Iris pigment epithelial cell (primary cell): ENCODE measurements at regions not wholly inside any gene's neighbourhood (a gene's known extent, or its start where the extent isn't known, plus 50 kb on each side); places are given as distances from the start of the nearest gene placed in this dataset.
"Not testable (repeated sequence)": the region's sequence is repeated elsewhere in the genome, so short reads cannot be mapped to it uniquely, and the experiment has no call there.

Experiments used
- DNase-seq: peaks from one replicate; pipeline ENCODE4 v3.0.0-alpha.2; 2011; ENCODE audit warnings: low read depth

DNA sequence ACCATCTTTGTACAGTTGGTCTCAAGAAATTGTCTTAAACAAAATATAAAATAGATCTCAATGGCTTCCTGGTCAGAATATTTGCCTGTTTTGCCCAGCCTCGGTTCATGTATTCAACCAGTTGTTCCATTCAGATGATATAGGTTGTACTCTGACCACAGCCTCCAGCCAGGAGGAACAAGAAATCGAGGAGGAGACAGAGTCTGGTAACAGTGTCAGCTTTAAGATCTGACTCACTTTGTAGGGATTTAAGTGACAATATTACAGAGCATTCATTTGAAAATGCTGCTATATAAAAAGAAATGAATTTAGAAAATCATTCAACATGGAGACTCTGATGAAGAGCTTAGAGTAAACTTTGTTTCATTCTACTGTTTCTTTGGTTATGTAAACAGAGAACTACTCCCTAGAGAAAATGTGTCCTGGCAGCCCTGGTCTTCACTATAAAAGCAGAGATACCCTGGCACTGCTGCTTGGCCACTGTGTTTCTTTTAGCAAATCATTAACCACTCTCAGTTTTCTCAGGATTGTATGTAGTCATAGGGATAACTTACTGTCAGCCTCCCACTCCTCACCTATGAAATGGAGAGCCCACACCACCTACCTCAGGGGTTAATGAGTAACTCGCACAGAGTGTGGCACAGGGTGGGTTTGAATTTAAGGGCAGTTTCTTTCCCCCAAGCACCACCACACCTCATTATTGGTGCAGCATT lies 53.5 kb downstream of the PAGE2 start:
- DNase-seq = no peak

DNA sequence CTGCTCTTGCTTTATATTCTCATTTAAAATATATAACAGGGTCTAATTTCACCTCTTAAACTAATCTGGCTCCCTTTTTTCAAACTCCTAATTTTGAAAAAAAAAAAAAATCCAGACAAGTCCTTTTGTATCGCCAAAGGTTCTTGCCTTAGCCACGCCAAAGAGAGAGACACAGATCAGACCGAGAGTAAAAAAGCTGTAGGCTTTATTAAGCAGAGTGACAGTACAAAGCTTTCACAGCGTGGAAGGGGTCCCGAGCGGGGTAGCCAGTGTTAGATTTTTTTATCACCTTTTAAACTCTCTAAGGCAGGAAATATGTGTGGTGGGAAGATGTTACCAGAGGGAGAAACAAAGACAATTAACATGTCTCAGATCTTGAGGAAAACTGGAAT lies 54.1 kb downstream of the PAGE2 start:
- no peak for DNase-seq

DNA sequence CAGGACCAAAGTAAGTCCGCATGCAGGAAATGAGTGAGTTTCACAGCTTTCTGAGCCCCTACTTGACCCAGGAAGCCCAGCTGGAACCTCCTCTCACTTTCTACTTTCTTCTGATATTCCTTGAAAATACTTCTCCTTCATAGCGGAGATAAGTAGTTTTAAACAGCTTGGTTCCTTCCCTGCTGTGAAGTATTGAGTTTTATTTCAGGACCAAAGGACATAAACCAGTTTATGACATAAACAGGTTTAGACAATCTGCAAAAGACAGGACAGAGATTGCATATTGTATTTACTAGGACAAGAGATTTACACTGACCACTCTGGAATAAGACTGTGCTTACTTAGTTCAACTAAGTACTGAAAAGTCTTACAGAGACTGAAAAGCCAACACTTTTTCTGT lies 54.8 kb downstream of the PAGE2 start:
- no peak for DNase-seq

DNA sequence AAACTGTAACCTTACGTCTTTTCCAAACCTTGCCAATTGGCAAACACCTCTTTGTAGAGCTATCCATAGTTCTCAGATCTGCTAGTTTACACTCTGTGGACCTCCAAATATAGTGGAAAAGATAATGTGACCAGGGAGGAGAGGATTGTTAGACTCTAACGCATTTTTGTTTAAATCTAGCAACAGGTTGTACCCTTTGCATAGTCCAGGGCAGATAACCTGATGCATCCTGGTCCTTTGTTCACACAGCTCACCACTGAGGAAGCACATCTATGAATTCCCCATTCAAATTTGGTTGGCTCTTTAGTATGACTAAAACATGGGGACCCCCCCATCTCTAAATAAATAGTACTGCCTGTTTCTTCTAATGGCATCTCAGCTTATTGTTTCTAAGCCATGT lies 55.9 kb downstream of the PAGE2 start:
- DNase-seq = no peak

DNA sequence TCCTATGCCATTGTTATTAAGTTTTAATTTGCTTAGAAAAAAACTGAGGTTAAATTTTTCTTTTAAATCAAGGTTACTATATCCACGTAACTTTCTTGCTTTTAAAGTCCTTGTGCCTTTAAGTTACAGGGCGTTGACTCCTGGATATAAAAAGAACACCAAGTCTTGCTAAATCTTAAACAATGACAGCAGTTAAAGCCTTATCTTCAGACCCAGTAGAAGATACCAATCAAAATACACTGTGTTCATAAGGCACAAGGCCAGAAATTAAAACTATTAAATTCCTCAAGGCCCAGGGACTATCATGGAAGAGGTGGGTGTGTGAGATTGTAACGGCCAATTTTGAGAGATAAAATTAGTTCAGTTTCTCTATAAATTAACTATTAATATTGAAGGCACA lies 60.4 kb downstream of the PAGE2 start:
- DNase-seq = no peak

DNA sequence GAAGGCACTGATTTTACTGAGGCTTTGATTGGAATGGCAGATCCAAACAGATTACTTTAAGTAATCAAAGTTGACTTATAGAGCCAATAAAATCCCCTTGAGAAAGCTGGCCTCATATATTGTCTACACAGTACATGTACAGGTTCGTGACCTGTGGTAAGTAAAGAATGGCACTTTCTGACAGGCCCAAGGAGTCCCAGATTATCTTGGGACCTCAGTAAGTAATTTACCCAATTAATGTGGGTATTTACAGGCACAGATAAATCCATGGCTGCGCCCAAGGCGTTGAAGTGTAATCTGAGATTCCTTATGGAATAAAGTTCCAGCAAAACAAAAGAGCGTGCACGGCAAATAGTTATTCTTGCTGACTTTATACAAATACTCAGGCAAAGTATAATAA lies 62.4 kb downstream of the PAGE2 start:
- no peak for DNase-seq

DNA sequence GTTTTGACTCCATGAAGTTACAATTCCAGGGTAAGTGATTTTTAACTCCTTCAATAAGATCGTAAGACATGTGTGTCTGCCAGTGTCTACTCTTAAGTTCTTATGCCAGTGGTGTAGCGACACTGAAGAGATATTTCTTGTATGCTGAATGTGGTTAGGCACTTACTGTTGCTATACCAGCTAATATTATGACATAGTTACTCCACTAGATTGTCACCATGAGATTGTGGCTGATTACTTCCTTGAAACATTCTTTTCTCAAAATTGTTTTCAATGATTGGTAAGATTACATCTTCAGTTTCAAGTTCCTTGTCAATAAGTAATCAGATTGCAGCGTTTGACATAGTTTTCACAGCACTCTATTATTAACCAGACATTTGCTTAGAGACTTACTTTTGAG lies 60.6 kb upstream of the PAGE5 start:
- no peak for DNase-seq

DNA sequence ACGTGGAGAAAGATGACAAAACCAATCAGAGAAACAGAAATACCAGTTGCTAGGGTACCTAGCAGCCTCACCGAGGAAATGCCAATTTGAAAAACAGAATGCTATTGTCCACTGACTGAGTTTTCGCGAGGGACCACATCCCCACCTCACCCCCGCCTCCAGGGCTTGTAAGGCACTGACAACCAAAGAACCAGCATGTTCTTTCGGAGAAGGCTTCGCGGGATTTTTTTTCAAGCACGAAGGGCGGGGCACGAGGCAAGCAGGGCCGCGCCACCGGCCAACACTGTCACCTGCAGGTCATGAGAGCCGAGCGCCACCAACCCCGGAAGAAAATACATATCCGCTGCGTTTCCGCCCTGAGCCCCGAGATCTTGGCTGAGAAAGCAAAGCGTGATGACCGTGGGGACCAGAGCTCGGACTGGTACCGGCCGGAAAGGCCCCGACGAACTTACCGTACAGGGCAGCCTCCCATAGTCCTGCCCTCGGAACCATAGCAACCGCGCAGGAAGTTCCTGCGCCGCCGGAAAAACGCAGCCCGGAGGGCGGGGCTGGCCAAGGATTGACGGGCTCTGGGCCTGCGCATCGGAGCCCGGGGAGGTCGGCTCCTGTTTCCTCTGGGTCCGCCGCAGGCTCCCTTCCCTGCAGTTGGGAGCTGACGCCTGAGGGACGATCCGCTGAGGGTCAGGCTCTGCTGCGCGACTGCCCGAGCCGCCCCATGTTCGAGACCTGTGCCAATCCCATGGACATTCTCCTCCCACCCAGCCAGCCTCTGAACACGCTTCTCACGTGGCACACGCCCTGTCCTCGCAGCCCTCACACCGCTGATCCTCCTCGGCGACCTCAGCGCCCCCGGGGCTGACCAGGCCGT lies 59.2 kb upstream of the PAGE5 start:
- DNase-seq = peak; percentile 88

DNA sequence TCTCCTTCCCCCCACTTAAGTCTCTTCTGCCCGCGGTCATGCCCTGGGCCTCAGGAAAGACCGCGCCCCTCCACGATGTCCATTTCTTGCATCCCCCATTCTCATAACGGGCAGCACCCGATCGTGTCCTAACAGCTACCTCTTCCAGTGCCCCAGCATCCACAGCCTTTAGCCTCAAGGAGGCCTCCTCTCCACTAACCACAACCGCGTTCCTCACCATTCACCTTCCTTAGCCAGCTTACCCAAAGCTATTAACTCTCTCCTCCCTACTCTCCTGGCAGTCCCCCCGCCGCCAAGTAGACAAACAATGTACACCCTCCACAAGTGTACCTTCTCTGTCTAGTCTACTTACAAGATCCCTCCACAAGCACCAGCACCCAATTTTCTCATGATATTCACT lies 58.6 kb upstream of the PAGE5 start:
- DNase-seq = peak; percentile 5

DNA sequence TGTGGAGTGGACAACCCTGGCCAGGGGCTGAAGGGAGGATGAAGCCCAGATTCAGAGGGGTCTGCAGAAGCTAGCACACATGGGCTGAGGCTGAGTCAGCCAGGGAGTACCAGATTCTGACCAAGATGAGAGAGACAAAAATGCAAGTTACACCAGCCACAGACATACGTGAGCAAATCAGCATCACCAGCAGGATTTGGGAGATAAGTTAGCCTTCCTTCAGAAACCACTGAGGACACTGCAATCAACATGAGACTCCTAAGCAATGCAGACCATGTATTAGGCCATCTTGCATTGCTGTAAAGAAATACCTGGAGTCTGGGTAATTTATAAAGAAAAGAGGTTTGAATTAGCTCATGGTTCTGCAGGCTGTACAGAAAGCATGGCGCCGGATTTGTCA lies 57.0 kb upstream of the PAGE5 start:
- DNase-seq = no peak

DNA sequence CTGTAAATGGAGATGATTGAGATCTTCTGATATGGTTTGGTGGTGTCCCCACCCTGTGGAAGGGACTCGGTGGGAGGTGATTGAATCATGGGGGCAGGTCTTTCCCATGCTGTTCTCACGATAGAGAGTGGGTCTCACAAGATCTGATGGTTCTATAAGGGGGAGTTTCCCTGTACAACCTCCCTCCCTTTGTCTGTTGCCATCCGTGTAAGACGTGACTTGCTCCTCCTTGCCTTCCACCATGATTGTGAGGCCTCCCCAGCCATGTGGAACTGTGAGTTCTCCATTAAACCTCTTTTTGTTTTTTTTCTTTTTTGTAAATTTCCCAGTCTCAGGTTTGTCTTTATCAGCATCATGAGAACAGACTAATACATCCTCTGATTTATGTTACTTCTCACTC lies 55.1 kb upstream of the PAGE5 start:
- DNase-seq = not testable (repeated sequence)

DNA sequence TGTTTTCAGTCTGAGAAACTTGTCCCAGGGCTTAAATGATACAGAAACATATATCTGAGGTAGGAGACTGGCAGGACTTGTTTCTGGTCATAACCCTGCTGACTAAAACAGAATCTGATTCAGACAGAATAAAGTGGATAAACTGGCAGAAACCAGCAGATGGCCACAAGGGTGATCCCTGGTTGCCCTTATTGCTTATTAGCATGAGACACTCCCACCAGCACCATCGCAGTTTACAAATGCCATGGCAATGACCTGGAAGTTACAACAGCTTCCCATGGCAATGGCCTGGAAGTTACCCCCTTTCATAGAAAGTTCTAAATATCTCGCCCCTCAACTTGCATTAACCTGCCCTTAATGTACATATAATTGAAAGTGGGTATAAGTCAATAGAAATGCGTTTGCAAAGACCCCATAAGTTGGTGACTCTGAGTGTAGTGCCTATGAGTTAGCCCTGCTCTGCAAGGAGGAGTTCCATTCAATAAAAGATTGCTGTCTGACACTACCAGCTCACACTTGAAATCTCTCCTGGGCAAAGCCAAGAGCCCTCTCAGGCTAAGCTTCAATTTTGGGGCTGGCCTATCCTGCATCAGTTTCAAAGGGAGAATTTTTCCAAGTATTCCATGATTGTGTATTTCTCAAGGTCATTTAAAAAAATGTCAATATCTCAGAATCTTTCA lies 52.9 kb upstream of the PAGE5 start:
- no peak for DNase-seq

DNA sequence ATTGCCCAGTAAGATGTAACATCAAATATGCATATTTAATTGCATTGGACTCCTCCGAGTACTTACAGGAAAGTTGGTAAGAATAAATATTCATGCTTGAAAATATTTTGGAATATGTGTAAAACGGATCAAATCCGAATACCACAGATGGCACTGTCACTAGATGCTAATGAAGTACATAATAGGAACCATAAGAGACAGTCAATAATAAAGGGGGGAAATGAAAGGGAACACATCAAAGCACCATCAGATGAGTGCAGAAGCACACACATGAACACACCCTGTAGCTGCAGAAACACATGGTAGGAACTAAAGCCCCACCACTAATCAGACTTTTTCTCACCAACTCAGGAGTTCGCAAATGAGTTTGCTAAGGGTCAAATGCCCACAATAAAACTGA lies 52.2 kb upstream of the PAGE5 start:
- no peak for DNase-seq

DNA sequence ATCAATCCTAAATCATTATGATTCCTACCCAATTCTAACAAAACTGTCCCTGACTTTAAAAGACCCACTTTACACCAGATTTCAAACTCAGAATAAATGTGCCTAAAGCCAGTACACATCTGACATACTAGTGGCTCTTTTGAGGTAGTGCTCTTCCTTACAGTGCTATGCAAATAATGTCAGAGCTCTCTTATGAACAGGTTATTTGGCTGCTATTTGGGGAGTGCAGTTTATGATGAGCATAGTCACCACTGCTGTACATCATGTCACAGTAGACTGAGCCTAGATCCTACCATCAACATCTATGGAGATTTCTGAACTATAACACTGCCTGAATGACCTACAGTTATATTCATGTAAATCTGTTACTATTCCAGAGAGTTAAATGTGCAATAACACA lies 50.4 kb upstream of the PAGE5 start:
- no peak for DNase-seq
